ENCODE measurements at regions not wholly inside any gene's neighbourhood (a gene's known extent, or its start where the extent isn't known, plus 50 kb on each side); places are given as distances from the start of the nearest gene placed in this dataset.
"Not testable (repeated sequence)": the region's sequence is repeated elsewhere in the genome, so short reads cannot be mapped to it uniquely, and the experiment has no call there.

- intact Hi-C loops (cut with DNase I); DNase-seq (ENCODE audit: missing footprints); ATAC-seq: not testable (repeated sequence)
These were observed 809.2 kb upstream of the CDH18 start for GRCh38 chr5:20797216-20797615.

- ATAC-seq; intact Hi-C loops (cut with DNase I); DNase-seq (ENCODE audit: missing footprints): not testable (repeated sequence)
These were observed 796.8 kb upstream of the CDH18 start for GRCh38 chr5:20784755-20785154.

- intact Hi-C loops (cut with DNase I); DNase-seq (ENCODE audit: missing footprints); ATAC-seq: not testable (repeated sequence)
These were observed 795.5 kb upstream of the CDH18 start for GRCh38 chr5:20783484-20783883.

- DNase-seq (ENCODE audit: missing footprints); intact Hi-C loops (cut with DNase I): not testable (repeated sequence)
These were observed 783.3 kb upstream of the CDH18 start for GRCh38 chr5:20771338-20771737.

GRCh38 chr5:20765074-20765473 is 777.1 kb upstream of the CDH18 start:
- ATAC-seq; DNase-seq (ENCODE audit: missing footprints); intact Hi-C loops (cut with DNase I): not testable (repeated sequence)

More at GRCh38 chr5:20771338-20771737, 783.3 kb upstream of the CDH18 start:
- not testable (repeated sequence) for ATAC-seq

GRCh38 chr5:20759459-20759858 is 771.5 kb upstream of the CDH18 start:
- DNase-seq (ENCODE audit: missing footprints); ATAC-seq; intact Hi-C loops (cut with DNase I): not testable (repeated sequence)

GRCh38 chr5:20752179-20752578 is 764.2 kb upstream of the CDH18 start:
- intact Hi-C loops (cut with DNase I); DNase-seq (ENCODE audit: missing footprints); ATAC-seq: not testable (repeated sequence)

GRCh38 chr5:20735715-20736114 is 747.7 kb upstream of the CDH18 start:
- ATAC-seq; DNase-seq (ENCODE audit: missing footprints); intact Hi-C loops (cut with DNase I): not testable (repeated sequence)

- DNase-seq (ENCODE audit: missing footprints); ATAC-seq; intact Hi-C loops (cut with DNase I): not testable (repeated sequence)
These were observed 744.2 kb upstream of the CDH18 start for GRCh38 chr5:20732223-20732622.

GRCh38 chr5:20721286-20721685 is 733.3 kb upstream of the CDH18 start:
- ATAC-seq; intact Hi-C loops (cut with DNase I); DNase-seq (ENCODE audit: missing footprints): not testable (repeated sequence)

- DNase-seq (ENCODE audit: missing footprints); intact Hi-C loops (cut with DNase I); ATAC-seq: not testable (repeated sequence)
These were observed 723.6 kb upstream of the CDH18 start for GRCh38 chr5:20711520-20712155.

- intact Hi-C loops (cut with DNase I); DNase-seq (ENCODE audit: missing footprints); ATAC-seq: not testable (repeated sequence)
These were observed 719.6 kb upstream of the CDH18 start for GRCh38 chr5:20707634-20708033.

GRCh38 chr5:20694121-20694520 is 706.1 kb upstream of the CDH18 start:
- DNase-seq (ENCODE audit: missing footprints) (no peak), ATAC-seq (no peak)
- intact Hi-C loops (cut with DNase I) = no loop called here

GRCh38 chr5:20692913-20693312 is 704.9 kb upstream of the CDH18 start:
- intact Hi-C loops (cut with DNase I) = no loop called here
- DNase-seq (ENCODE audit: missing footprints) (no peak), ATAC-seq (no peak)

GRCh38 chr5:20683241-20683940 is 695.4 kb upstream of the CDH18 start:
- ATAC-seq (no peak), DNase-seq (ENCODE audit: missing footprints) (no peak)
- intact Hi-C loops (cut with DNase I) = no loop called here

- ATAC-seq = no peak
- intact Hi-C loops (cut with DNase I) = no loop called here
- no peak for DNase-seq (ENCODE audit: missing footprints)
These were observed 692.8 kb upstream of the CDH18 start for GRCh38 chr5:20680718-20681302.

GRCh38 chr5:20678814-20679298 is 690.9 kb upstream of the CDH18 start:
- ATAC-seq (no peak), DNase-seq (ENCODE audit: missing footprints) (no peak)
- intact Hi-C loops (cut with DNase I) = no loop called here

- ATAC-seq (no peak), DNase-seq (ENCODE audit: missing footprints) (no peak)
- intact Hi-C loops (cut with DNase I) = no loop called here
These were observed 690.4 kb upstream of the CDH18 start for GRCh38 chr5:20678386-20678785.

GRCh38 chr5:20660588-20660987 is 672.6 kb upstream of the CDH18 start:
- no peak for ATAC-seq
- intact Hi-C loops (cut with DNase I) = no loop called here

GRCh38 chr5:20656262-20656661 is 668.3 kb upstream of the CDH18 start:
- ATAC-seq (no peak), DNase-seq (ENCODE audit: missing footprints) (no peak)
- intact Hi-C loops (cut with DNase I) = no loop called here

More at GRCh38 chr5:20660588-20660987, 672.6 kb upstream of the CDH18 start:
- DNase-seq (ENCODE audit: missing footprints) = no peak

Measured in Right ventricle myocardium inferior (tissue), 1 donor.